ENCODE measurements at regions not wholly inside any gene's neighbourhood (a gene's known extent, or its start where the extent isn't known, plus 50 kb on each side); places are given as distances from the start of the nearest gene placed in this dataset.
A peak's percentile ranks its signal among the peaks of the same experiment; 100 is the strongest.

DNA sequence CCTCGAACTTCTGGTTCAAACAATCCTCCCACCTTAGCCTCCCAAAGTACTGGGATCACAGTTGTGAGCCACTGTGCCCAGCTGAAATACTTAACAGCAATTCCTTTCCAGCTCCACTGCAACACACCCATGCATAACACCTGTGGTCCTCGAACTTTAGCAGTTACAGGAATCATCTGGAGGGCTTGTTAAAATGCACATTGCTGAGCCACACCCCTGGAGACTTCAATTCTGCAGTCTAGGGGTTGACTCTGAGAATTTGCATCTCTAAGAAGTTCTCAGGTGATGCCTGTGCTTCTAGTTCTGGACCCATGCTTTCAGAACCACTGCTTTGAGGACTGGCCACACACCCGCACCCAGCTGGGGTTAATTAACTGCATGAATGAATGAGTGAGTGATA is 53.1 kb upstream of the UBL3 start:
- no peak for DNase-seq (ENCODE audit: low read depth in 2 of 2)

DNA sequence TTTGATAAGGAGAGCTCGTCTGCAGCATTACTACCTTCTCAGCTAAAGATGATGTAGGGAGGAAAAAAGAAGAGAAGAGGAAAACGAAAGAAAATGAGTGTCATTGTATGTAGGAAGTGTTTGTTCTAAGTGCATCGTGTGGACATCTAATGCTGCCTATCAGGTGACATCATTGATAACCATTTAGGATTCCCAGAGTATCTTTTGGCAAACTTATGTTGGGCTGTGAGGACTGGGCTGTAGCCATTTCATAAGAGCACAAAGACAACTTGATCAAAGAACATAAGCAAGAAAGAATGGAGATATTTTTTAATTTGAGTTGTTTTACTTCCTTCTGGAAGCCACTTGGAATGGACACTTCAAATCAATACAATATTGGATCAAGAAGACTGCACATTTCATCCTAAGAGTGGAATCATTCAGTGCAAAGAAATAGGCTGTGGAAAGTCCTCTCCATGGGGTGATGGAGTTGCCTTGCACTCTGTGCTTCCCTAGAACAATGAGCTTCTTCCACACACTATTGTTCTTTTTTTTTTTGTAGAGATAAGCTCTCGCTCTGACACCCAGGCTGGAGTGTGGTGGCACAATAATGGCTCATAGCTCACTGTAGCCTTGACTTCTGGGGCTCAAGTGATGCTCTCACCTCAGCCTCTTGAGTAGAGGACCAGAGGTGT is 52.4 kb upstream of the UBL3 start:
- DNase-seq (ENCODE audit: low read depth in 2 of 2): no peak

DNA sequence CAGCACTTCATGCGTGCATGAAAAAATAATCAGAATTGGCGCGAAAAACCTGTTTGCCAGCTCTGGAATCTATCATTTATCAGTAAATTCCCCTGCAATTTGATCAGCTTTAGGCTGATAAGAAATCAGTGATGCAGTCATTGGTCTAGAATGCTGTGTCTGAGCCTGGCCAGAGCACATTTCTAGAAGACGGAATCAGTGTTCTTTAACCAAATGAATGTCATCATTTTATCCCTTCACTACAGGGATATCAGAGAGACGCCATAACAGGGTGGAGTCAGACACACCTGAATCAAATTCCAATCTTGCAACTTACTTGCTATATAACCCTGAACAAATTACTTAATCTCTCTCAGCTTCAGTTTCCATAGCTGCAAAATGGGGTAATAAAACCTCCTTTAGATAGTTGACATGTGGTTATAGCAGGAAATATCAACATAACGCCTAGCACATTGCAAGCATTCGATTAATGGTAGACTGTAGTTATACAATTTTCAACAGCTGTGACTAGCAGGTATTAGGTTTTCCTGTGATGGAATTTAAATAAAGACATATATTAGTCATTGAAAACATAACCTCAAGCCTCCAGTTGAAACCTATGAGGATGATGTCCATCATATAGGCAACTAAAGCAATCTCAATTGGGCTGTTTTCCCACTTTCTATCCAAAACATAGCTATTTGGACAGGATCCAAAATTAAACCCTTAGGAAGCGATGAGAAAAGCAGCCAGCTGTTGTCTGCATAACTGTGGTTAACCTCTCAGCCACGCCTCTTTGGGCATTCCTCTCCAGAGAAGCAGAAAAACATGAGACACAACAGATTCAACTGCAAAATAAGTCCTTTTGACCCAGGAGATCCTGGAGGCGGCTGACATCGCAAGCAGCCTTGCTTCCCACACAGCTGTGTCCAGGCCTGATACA is 51.6 kb upstream of the UBL3 start:
- DNase-seq (ENCODE audit: low read depth in 2 of 2): peak; percentile 10 to 18

Data from activated CD4-positive, alpha-beta T cell treated with anti-CD3 and anti-CD28 coated beads for 24 hours (primary cell).